HG02870 (cell line): ENCODE measurements at regions not wholly inside any gene's neighbourhood (a gene's known extent, or its start where the extent isn't known, plus 50 kb on each side); places are given as distances from the start of the nearest gene placed in this dataset.

ENCODE experiments used
- ATAC-seq: cut with Tn5 transposase; IDR thresholded peaks from one replicate; pipeline ENCODE4 v1.9.1; 2021; ENCODE audit warnings: mild to moderate bottlenecking, moderate library complexity; ENCODE audit not compliant: unreplicated experiment

GRCh38 chr11:115843111-115843510 lies 338.9 kb upstream of the CADM1 start:
- no peak for ATAC-seq

GRCh38 chr11:115820026-115820425 lies 315.8 kb upstream of the CADM1 start:
- no peak for ATAC-seq

- ATAC-seq, result no peak
These were observed 314.8 kb upstream of the CADM1 start for GRCh38 chr11:115819014-115819413.

GRCh38 chr11:115817844-115818468 lies 313.7 kb upstream of the CADM1 start:
- ATAC-seq, result no peak

GRCh38 chr11:115808351-115808940 lies 304.2 kb upstream of the CADM1 start:
- ATAC-seq, result no peak

- no peak for ATAC-seq
These were observed 301.8 kb upstream of the CADM1 start for GRCh38 chr11:115806056-115806455.

GRCh38 chr11:115803073-115803740 lies 299.0 kb upstream of the CADM1 start:
- ATAC-seq, result no peak

- ATAC-seq, result no peak
These were observed 298.4 kb upstream of the CADM1 start for GRCh38 chr11:115802641-115803040.

GRCh38 chr11:115792903-115793302 lies 288.7 kb upstream of the CADM1 start:
- no peak for ATAC-seq

GRCh38 chr11:115787302-115787701 lies 283.1 kb upstream of the CADM1 start:
- no peak for ATAC-seq

GRCh38 chr11:115784796-115785521 lies 280.7 kb upstream of the CADM1 start:
- ATAC-seq, result no peak

GRCh38 chr11:115780646-115781362 lies 276.6 kb upstream of the CADM1 start:
- ATAC-seq, result no peak

GRCh38 chr11:115778928-115779650 lies 274.9 kb upstream of the CADM1 start:
- peak; percentile 85 for ATAC-seq

- ATAC-seq, result no peak
These were observed 272.7 kb upstream of the CADM1 start for GRCh38 chr11:115776916-115777315.

- ATAC-seq, result no peak
These were observed 271.6 kb upstream of the CADM1 start for GRCh38 chr11:115775846-115776245.

- no peak for ATAC-seq
These were observed 270.5 kb upstream of the CADM1 start for GRCh38 chr11:115774756-115775155.

GRCh38 chr11:115769891-115770290 lies 265.7 kb upstream of the CADM1 start:
- no peak for ATAC-seq

- ATAC-seq, result no peak
These were observed 263.7 kb upstream of the CADM1 start for GRCh38 chr11:115767883-115768282.

GRCh38 chr11:115767047-115767802 lies 263.0 kb upstream of the CADM1 start:
- no peak for ATAC-seq

- no peak for ATAC-seq
These were observed 262.3 kb upstream of the CADM1 start for GRCh38 chr11:115766561-115766960.
